OCI-LY7 (cell line): ENCODE measurements at regions not wholly inside any gene's neighbourhood (a gene's known extent, or its start where the extent isn't known, plus 50 kb on each side); places are given as distances from the start of the nearest gene placed in this dataset.

Source experiments
- EZH2phosphoT487 ChIP-seq: fragments of 200-600 bp; sonication (generic); IDR thresholded peaks from 2 replicates; pipeline ENCODE4 v1.6.1; 2018; ENCODE audit warnings: low read depth, borderline replicate concordance, mild to moderate bottlenecking, mixed run types, antibody characterized with exemption, low read length, moderate library complexity, mixed read lengths
- TF ChIP-seq, protein P1 (sequence below): fragments of 200-600 bp; sonication (generic); conservative IDR thresholded peaks from 2 replicates; pipeline ENCODE4 v1.5.1; 2014; ENCODE audit warnings: mild to moderate bottlenecking, antibody characterized with exemption, low read length, moderate library complexity, mixed read lengths

DNA sequence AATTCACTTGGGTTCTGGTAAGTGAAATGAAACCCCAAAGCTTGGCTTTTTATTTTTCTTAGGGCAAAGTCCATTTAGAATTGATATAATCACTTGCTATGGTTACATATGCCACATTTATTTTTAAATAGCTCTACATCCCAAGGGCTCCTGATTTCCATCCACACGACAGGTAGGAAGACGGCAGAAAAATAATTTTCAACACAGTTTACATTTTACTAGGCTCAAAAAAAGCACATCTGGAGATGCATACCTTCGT, 95.0 kb upstream of the EFNA5 start:
- TF ChIP-seq, protein P1, sequence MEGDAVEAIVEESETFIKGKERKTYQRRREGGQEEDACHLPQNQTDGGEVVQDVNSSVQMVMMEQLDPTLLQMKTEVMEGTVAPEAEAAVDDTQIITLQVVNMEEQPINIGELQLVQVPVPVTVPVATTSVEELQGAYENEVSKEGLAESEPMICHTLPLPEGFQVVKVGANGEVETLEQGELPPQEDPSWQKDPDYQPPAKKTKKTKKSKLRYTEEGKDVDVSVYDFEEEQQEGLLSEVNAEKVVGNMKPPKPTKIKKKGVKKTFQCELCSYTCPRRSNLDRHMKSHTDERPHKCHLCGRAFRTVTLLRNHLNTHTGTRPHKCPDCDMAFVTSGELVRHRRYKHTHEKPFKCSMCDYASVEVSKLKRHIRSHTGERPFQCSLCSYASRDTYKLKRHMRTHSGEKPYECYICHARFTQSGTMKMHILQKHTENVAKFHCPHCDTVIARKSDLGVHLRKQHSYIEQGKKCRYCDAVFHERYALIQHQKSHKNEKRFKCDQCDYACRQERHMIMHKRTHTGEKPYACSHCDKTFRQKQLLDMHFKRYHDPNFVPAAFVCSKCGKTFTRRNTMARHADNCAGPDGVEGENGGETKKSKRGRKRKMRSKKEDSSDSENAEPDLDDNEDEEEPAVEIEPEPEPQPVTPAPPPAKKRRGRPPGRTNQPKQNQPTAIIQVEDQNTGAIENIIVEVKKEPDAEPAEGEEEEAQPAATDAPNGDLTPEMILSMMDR, result no peak
- no peak for TF ChIP-seq EZH2phosphoT487
